HepG2 (cell line): ENCODE measurements at regions not wholly inside any gene's neighbourhood (a gene's known extent, or its start where the extent isn't known, plus 50 kb on each side); places are given as distances from the start of the nearest gene placed in this dataset.

Source experiments
- ATAC-seq: fragments of 200-7000 bp; cut with Tn5 transposase; 3 replicates; pipeline ENCODE4 v1.9.1; 2020; ENCODE audit warnings: mild to moderate bottlenecking, moderate library complexity
- BruUV-seq: library from RNA; stranded (reverse); fragments of 400-500 nt; replicated peaks from 2 replicates; lab custom pipeline; 2021; lab: Mats Ljungman, UMichigan
- CTCF ChIA-PET: fragments of 300-600 bp; formaldehyde crosslinking; extraction: SDS; loops from one replicate; lab custom pipeline; 2021; ENCODE audit warnings: low total read pairs, inconsistent platforms, low intra/inter-chr PET ratio; lab: Yijun Ruan, JAX
- POLR2A ChIA-PET: fragments of 350-600 bp; sonication (Branson Sonifier 250); formaldehyde crosslinking; loops from one replicate; lab custom pipeline; 2020; ENCODE audit warnings: antibody characterized with exemption, inconsistent platforms; lab: Yijun Ruan, JAX
- DNase-seq: peaks from one replicate; pipeline ENCODE4 v3.0.0-alpha.2; 2015; ENCODE audit warnings: low spot score
- FAIRE-seq: peaks from 3 replicates; lab custom pipeline; 2011; peaks lifted over from hg19 to GRCh38; lab: Jason Lieb, UNC
- H2AFZ ChIP-seq: one replicate; pipeline ENCODE4 v1.6.1; 2011; ENCODE audit warnings: low read length, inconsistent platforms
- H3K27ac ChIP-seq: fragments of 300-600 bp; 3 replicates; pipeline ENCODE4 v1.8.0; 2011; ENCODE audit warnings: mixed run types, mild to moderate bottlenecking, mixed read lengths, low read length, inconsistent platforms; ENCODE audit not compliant: insufficient read depth; ENCODE audit errors: extremely low read length
- H3K27me3 ChIP-seq, 2 experiments: fragments of 200-600 bp in 1 of 2; 2 replicates in 1 of 2; 3 replicates in 1 of 2; pipeline versions ENCODE4 v1.6.0 to v1.8.0; 2011; ENCODE audit warnings: low read length in 2 of 2, mild to moderate bottlenecking in 2 of 2, moderate library complexity in 2 of 2, inconsistent platforms in 1 of 2; ENCODE audit not compliant: insufficient read depth in 2 of 2, control insufficient read depth in 1 of 2
- H3K36me3 ChIP-seq, 2 experiments: fragments of 200-600 bp in 1 of 2; replicated peaks in 1 of 2; 2 replicates in 1 of 2; 3 replicates in 1 of 2; pipeline versions ENCODE4 v1.5.1 to v1.8.0; 2011; ENCODE audit warnings: low read length in 2 of 2, inconsistent platforms in 1 of 2; ENCODE audit not compliant: insufficient read depth in 2 of 2, control insufficient read depth in 1 of 2
- H3K4me1 ChIP-seq: 2 replicates; pipeline ENCODE4 v1.5.1; 2012; ENCODE audit warnings: low read length, inconsistent platforms; ENCODE audit not compliant: insufficient read depth
- H3K4me2 ChIP-seq: 2 replicates; pipeline ENCODE4 v1.6.0; 2011; ENCODE audit warnings: low read depth, low read length, inconsistent platforms
- H3K4me3 ChIP-seq, 3 experiments: fragments of 200-600 bp in 1 of 3; sonication (generic), shearing (Covaris generic) in 1 of 3; replicated peaks in 1 of 3; 2 replicates each; pipeline ENCODE4 v1.5.1; 2011 to 2016; ENCODE audit warnings: low read length in 3 of 3, inconsistent platforms in 2 of 3, low read depth in 2 of 3, mild to moderate bottlenecking in 2 of 3, control low read depth in 1 of 3, mixed read lengths in 1 of 3; ENCODE audit not compliant: insufficient read depth in 1 of 3
- H3K79me2 ChIP-seq: one replicate; pipeline ENCODE4 v1.6.1; 2011; ENCODE audit warnings: low read length, inconsistent platforms; ENCODE audit not compliant: insufficient read depth
- H3K9ac ChIP-seq: 2 replicates; pipeline ENCODE4 v1.6.0; 2011; ENCODE audit warnings: mild to moderate bottlenecking, low read depth, low read length, inconsistent platforms; ENCODE audit not compliant: insufficient read depth
- H3K9me3 ChIP-seq: 2 replicates; pipeline ENCODE4 v1.5.1; 2012; ENCODE audit warnings: mild to moderate bottlenecking, low read length
- H4K20me1 ChIP-seq: 2 replicates; pipeline ENCODE4 v1.6.0; 2011; ENCODE audit warnings: inconsistent platforms, mild to moderate bottlenecking, low read length, moderate library complexity; ENCODE audit not compliant: insufficient read depth
- GZF1 ChIP-seq: sonication (generic); formaldehyde crosslinking; IDR thresholded peaks from 2 replicates; pipeline ENCODE4 v1.5.1; 2020; ENCODE audit warnings: mild to moderate bottlenecking, missing genetic modification reagents
- POGZ ChIP-seq: sonication (generic); formaldehyde crosslinking; IDR thresholded peaks from 2 replicates; pipeline ENCODE4 v1.4.0; 2020; ENCODE audit warnings: mild to moderate bottlenecking, missing genetic modification reagents
- POLR2AphosphoS5 ChIP-seq: IDR thresholded peaks from 2 replicates; pipeline ENCODE4 v1.6.1; 2012; ENCODE audit warnings: low read depth, low read length
- TCF7L2 ChIP-seq: IDR thresholded peaks from 2 replicates; pipeline ENCODE4 v1.6.1; 2011; ENCODE audit warnings: mild to moderate bottlenecking, low read depth, low read length, moderate library complexity
- YY1 ChIP-seq: IDR thresholded peaks from 2 replicates; pipeline ENCODE4 v1.6.1; 2011; ENCODE audit warnings: low read length, low read depth, moderate library complexity, mild to moderate bottlenecking; ENCODE audit not compliant: insufficient read depth, insufficient replicate concordance
- ZNF749 ChIP-seq: sonication (generic); formaldehyde crosslinking; IDR thresholded peaks from 2 replicates; pipeline ENCODE4 v1.8.0; 2022; ENCODE audit warnings: mild to moderate bottlenecking, missing genetic modification reagents, moderate library complexity, borderline replicate concordance
- WGBS: methylation state at CpG from one replicate; pipeline ENCODE4 v1.1.6; 2017; ENCODE audit warnings: low lambda C conversion rate; 5-methylcytosine and 5-hydroxymethylcytosine counted together
- in situ Hi-C: cut with HindIII; loops from 2 replicates; pipeline ENCODE4 v1.10.0; 2017; ENCODE audit warnings: low pct_unique_long_range_greater_than_20kb; ENCODE audit not compliant: extremely low pct_ligation_motif_present
- intact Hi-C: fragments of 100-400 bp; cut with micrococcal nuclease; formaldehyde crosslinking; loops from one replicate; pipeline ENCODE4 v1.10.0; 2022; ENCODE audit not compliant: unreplicated experiment
- TF ChIP-seq, protein P1 (sequence below): sonication (generic); formaldehyde crosslinking; IDR thresholded peaks from 2 replicates; pipeline ENCODE4 v1.8.1; 2022; ENCODE audit warnings: low read depth, mild to moderate bottlenecking, missing genetic modification reagents
- TF ChIP-seq, protein P2 (sequence below): sonication (generic); formaldehyde crosslinking; IDR thresholded peaks from 2 replicates; pipeline ENCODE4 v1.4.0; 2020; ENCODE audit warnings: missing genetic modification reagents
- TF ChIP-seq, protein P3 (sequence below): sonication (generic); formaldehyde crosslinking; IDR thresholded peaks from 2 replicates; pipeline ENCODE4 v1.4.0; 2020; ENCODE audit warnings: mild to moderate bottlenecking, low read depth, missing genetic modification reagents

DNA sequence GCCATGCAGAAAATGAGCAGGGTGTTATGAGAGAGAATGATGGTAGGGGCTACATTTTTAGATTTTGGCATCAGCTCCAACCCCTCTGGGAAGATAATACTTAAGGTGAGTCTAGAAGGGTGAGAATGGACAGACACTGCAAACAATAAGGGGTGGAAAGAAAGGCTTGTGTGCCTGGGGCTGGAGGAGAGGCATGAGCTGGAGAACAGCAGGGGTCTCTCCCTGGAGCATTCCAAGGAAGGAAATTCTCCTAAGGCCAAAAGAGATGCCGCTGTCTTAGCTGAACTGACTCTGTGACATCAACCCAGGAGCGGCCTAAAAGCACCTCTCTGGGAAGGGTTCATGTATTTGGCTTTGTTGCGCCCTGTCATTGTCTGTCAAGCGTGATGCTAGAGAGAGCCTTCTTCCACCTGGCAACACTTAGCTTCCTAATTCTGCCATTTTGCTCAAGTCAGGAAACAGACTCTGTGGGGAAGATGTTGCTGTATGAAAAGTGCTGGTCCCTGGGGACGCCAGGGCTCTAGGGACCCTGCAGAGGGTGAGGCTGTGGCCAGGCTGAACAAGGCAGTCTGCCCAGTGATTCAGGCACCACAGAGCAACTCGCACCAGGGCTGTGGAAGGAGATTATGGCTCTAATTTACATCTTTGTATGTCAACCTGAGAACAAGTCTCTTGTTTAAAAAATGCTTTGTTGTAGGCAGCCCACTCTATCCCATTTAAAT is 225.7 kb downstream of the CBLN1 start:
- intact Hi-C loops (no loop called here), in situ Hi-C loops (no loop called here)
- FAIRE-seq (no peak), ATAC-seq (no peak)
- no peak overlapping the region for H3K27ac ChIP-seq
- H3K79me2 ChIP-seq = no peaks in the 10 kb centered on the region
- no peaks in the 10 kb centered on the region for H3K9me3 ChIP-seq
- TF ChIP-seq YY1 (no peak), POLR2AphosphoS5 (no peak), ZNF749 (no peak), POGZ (CRISPR knock-in tag) (no peak), GZF1 (no peak), TCF7L2 (no peak)
- TF ChIP-seq, protein P1, sequence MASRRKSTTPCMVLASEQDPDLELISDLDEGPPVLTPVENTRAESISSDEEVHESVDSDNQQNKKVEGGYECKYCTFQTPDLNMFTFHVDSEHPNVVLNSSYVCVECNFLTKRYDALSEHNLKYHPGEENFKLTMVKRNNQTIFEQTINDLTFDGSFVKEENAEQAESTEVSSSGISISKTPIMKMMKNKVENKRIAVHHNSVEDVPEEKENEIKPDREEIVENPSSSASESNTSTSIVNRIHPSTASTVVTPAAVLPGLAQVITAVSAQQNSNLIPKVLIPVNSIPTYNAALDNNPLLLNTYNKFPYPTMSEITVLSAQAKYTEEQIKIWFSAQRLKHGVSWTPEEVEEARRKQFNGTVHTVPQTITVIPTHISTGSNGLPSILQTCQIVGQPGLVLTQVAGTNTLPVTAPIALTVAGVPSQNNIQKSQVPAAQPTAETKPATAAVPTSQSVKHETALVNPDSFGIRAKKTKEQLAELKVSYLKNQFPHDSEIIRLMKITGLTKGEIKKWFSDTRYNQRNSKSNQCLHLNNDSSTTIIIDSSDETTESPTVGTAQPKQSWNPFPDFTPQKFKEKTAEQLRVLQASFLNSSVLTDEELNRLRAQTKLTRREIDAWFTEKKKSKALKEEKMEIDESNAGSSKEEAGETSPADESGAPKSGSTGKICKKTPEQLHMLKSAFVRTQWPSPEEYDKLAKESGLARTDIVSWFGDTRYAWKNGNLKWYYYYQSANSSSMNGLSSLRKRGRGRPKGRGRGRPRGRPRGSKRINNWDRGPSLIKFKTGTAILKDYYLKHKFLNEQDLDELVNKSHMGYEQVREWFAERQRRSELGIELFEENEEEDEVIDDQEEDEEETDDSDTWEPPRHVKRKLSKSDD (CRISPR knock-in tag) = no peak
- TF ChIP-seq, protein P2, sequence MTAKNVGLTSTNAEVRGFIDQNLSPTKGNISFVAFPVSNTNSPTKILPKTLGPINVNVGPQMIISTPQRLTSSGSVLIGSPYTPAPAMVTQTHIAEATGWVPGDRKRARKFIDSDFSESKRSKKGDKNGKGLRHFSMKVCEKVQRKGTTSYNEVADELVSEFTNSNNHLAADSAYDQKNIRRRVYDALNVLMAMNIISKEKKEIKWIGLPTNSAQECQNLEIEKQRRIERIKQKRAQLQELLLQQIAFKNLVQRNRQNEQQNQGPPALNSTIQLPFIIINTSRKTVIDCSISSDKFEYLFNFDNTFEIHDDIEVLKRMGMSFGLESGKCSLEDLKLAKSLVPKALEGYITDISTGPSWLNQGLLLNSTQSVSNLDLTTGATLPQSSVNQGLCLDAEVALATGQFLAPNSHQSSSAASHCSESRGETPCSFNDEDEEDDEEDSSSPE (CRISPR knock-in tag) = no peak
- TF ChIP-seq, protein P3, sequence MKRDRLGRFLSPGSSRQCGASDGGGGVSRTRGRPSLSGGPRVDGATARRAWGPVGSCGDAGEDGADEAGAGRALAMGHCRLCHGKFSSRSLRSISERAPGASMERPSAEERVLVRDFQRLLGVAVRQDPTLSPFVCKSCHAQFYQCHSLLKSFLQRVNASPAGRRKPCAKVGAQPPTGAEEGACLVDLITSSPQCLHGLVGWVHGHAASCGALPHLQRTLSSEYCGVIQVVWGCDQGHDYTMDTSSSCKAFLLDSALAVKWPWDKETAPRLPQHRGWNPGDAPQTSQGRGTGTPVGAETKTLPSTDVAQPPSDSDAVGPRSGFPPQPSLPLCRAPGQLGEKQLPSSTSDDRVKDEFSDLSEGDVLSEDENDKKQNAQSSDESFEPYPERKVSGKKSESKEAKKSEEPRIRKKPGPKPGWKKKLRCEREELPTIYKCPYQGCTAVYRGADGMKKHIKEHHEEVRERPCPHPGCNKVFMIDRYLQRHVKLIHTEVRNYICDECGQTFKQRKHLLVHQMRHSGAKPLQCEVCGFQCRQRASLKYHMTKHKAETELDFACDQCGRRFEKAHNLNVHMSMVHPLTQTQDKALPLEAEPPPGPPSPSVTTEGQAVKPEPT (CRISPR knock-in tag) = no peak
- TF ChIP-seq, all 625 proteins: peak for 0
- POLR2A ChIA-PET = no interaction called here
- 20% methylated on average over 5 of the region's 6 CpGs for WGBS
- BruUV-seq = no TSS peak
- Histone ChIP-seq H3K9ac (no peak overlapping the region), H3K27me3 (no peaks in the 10 kb centered on the region), H2AFZ (no peak overlapping the region), H3K36me3 (no peaks in the 10 kb centered on the region), H4K20me1 (no peaks in the 10 kb centered on the region), H3K4me1 (no peaks in the 10 kb centered on the region), H3K4me2 (no peak overlapping the region), H3K4me3 (no peak overlapping the region)
- DNase-seq = no peak
- CTCF ChIA-PET = no interaction called here
